B cell (primary cell): ENCODE measurements at regions not wholly inside any gene's neighbourhood (a gene's known extent, or its start where the extent isn't known, plus 50 kb on each side); places are given as distances from the start of the nearest gene placed in this dataset.

Experiments
- ATAC-seq: fragments of 200-7000 bp; cut with Tn5 transposase; one replicate; pipeline ENCODE4 v1.10.0; 2021; ENCODE audit warnings: low read depth, mild to moderate bottlenecking, moderate number of reproducible peaks, moderate library complexity
- CTCF ChIA-PET: fragments of 350-600 bp; sonication (Branson Sonifier 250); formaldehyde crosslinking; loops from one replicate; lab custom pipeline; 2021; ENCODE audit warnings: antibody characterized with exemption, inconsistent platforms; lab: Charles Lee
- POLR2A ChIA-PET: fragments of 350-600 bp; sonication (Branson Sonifier 250); formaldehyde crosslinking; loops from one replicate; lab custom pipeline; 2021; ENCODE audit warnings: antibody characterized with exemption; lab: Charles Lee
- DNase-seq: peaks from one replicate; pipeline ENCODE4 v3.0.0; 2013
- H2AFZ ChIP-seq: 2 replicates; pipeline ENCODE4 v1.6.1; 2012; ENCODE audit warnings: mild to moderate bottlenecking, low read depth, low read length; ENCODE audit not compliant: insufficient read depth, poor library complexity, severe bottlenecking
- H3K27ac ChIP-seq, 2 donors: 1 replicate in 1 of 2; 2 replicates in 1 of 2; pipeline ENCODE4 v1.5.1; 2012 to 2013; ENCODE audit warnings: low read length in 2 of 2, mild to moderate bottlenecking in 2 of 2, moderate library complexity in 1 of 2
- H3K27me3 ChIP-seq, 4 experiments: fragments of 200-600 bp in 1 of 4; sonication (generic) in 1 of 4; replicated peaks in 1 of 4; 1 replicate in 2 of 4; 2 replicates in 2 of 4; pipeline versions ENCODE4 v1.6.1 to v1.7.0; 2013 to 2016; ENCODE audit warnings: low read length in 3 of 4, mild to moderate bottlenecking in 2 of 4, mixed read lengths in 1 of 4, moderate library complexity in 1 of 4; ENCODE audit not compliant: insufficient read depth in 4 of 4, control insufficient read depth in 3 of 4; ENCODE audit errors: control extremely low read depth in 1 of 4
- H3K36me3 ChIP-seq, 2 experiments: replicated peaks in 1 of 2; 1 replicate in 1 of 2; 2 replicates in 1 of 2; pipeline versions ENCODE4 v1.6.1 to v1.7.1; 2013; ENCODE audit warnings: low read length in 1 of 2; ENCODE audit not compliant: insufficient read depth in 2 of 2, control insufficient read depth in 1 of 2; ENCODE audit errors: control extremely low read depth in 1 of 2, extremely low read depth in 1 of 2
- H3K4me1 ChIP-seq, 2 donors: fragments of 200-600 bp in 1 of 2; sonication (generic) in 1 of 2; 1 replicate in 1 of 2; 2 replicates in 1 of 2; pipeline versions ENCODE4 v1.5.1 to v1.6.1; 2013 to 2017; ENCODE audit warnings: low read length in 2 of 2; ENCODE audit not compliant: control insufficient read depth in 2 of 2, insufficient read depth in 2 of 2
- H3K4me2 ChIP-seq: replicated peaks from 2 replicates; pipeline ENCODE3; 2012; ENCODE audit warnings: mild to moderate bottlenecking, low read depth, low read length; ENCODE audit not compliant: poor library complexity, severe bottlenecking
- H3K4me3 ChIP-seq, 5 experiments: fragments of 200-600 bp in 1 of 5; sonication (generic) in 1 of 5; 1 replicate in 3 of 5; 2 replicates in 2 of 5; pipeline versions ENCODE4 v1.5.1 to v1.7.0; 2011 to 2016; ENCODE audit warnings: low read length in 4 of 5, mild to moderate bottlenecking in 4 of 5, low read depth in 2 of 5, control low read depth in 1 of 5, moderate library complexity in 1 of 5; ENCODE audit not compliant: insufficient read depth in 1 of 5; ENCODE audit errors: control extremely low read depth in 1 of 5, extremely low read depth in 1 of 5
- H3K79me2 ChIP-seq: fragments of 200-600 bp; sonication (generic); one replicate; pipeline ENCODE4 v1.6.0; 2016; ENCODE audit warnings: low read length; ENCODE audit not compliant: control insufficient read depth, insufficient read depth
- H3K9ac ChIP-seq: fragments of 200-600 bp; sonication (generic); 2 replicates; pipeline ENCODE4 v1.6.1; 2017; ENCODE audit warnings: mild to moderate bottlenecking, low read length, moderate library complexity
- H3K9me3 ChIP-seq, 3 donors: one replicate each; pipeline versions ENCODE4 v1.6.1 to v1.7.1; 2013; ENCODE audit warnings: low read length in 2 of 3; ENCODE audit not compliant: control insufficient read depth in 2 of 3, insufficient read depth in 1 of 3; ENCODE audit errors: control extremely low read depth in 1 of 3
- H4K20me1 ChIP-seq: 2 replicates; pipeline ENCODE4 v1.6.0; 2012; ENCODE audit warnings: mild to moderate bottlenecking, low read length; ENCODE audit not compliant: insufficient read depth, control insufficient read depth, poor library complexity, severe bottlenecking
- H3K27ac Mint-ChIP-seq: one replicate; pipeline ENCODE4 v1.8.0; 2021; ENCODE audit warnings: mixed read lengths
- H3K27me3 Mint-ChIP-seq: one replicate; pipeline ENCODE4 v1.8.0; 2021; ENCODE audit warnings: mixed read lengths
- H3K4me1 Mint-ChIP-seq: one replicate; pipeline ENCODE4 v1.8.0; 2021; ENCODE audit warnings: mixed read lengths
- H3K4me3 Mint-ChIP-seq: one replicate; pipeline ENCODE4 v1.8.0; 2021; ENCODE audit warnings: mixed read lengths
- H3K9me3 Mint-ChIP-seq: one replicate; pipeline ENCODE4 v1.8.0; 2022; ENCODE audit warnings: mixed read lengths; ENCODE audit not compliant: insufficient read depth
- EZH2 ChIP-seq: IDR thresholded peaks from 2 replicates; pipeline ENCODE4 v1.6.1; 2012; ENCODE audit warnings: borderline replicate concordance, low read depth, mild to moderate bottlenecking, moderate library complexity, low read length; ENCODE audit not compliant: insufficient read depth, poor library complexity, severe bottlenecking
- WGBS: methylation state at CpG from one replicate; pipeline ENCODE4 v1.1.5; 2013; ENCODE audit warnings: missing lambda C conversion rate; ENCODE audit not compliant: insufficient coverage; 5-methylcytosine and 5-hydroxymethylcytosine counted together
- intact Hi-C: fragments of 100-400 bp; cut with micrococcal nuclease; formaldehyde crosslinking; loops from one replicate; pipeline ENCODE4 v1.10.0; 2022
- TF ChIP-seq, protein P1 (sequence below): fragments of 200-600 bp; IDR thresholded peaks from one replicate; pipeline ENCODE4 v1.8.0; 2022; ENCODE audit warnings: antibody characterized with exemption, mild to moderate bottlenecking

DNA sequence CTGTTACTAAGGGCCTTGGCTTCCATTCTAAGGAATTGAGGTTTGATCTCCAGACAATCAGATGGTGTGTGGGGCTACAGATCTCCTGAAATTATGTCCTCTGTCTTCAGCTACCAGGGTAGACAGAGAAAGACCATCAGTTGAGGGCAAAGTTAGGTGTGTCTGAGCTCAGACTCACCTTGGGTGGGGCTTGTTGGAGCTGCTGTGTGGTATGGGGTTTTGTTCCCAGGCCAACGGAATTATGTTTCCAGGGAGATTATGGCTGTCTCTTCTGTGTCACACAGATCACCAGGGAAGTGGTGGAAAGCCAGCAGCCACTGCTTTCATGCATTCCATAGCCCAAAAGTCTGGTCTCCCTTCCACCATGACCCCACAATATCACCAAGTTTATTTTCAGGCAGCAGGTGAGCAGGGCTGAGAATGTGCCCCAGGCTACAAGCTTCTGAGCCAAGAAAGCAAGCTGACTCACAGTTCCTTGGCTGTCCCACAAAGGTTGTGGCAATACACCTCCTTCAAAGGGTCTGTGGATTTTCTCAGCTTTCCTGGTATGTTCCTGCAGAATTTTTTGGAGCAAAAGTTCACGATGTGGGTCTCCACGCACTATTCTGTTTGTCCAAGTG, 714.9 kb downstream of the LUZP2 start:
- DNase-seq (no peak), ATAC-seq (no peak)
- 80% methylated on average over 1 of the region's 3 CpGs for WGBS
- H3K4me2 ChIP-seq = no peak overlapping the region
- no peaks in the 10 kb centered on the region for H3K36me3 ChIP-seq
- H3K79me2 ChIP-seq = no peaks in the 10 kb centered on the region
- POLR2A ChIA-PET = no interaction called here
- CTCF ChIA-PET = no interaction called here
- no peaks in the 10 kb centered on the region for H4K20me1 ChIP-seq
- intact Hi-C loops = no loop called here
- no peak overlapping the region for H2AFZ ChIP-seq
- no peaks in the 10 kb centered on the region for H3K4me1 ChIP-seq
- H3K4me1 Mint-ChIP-seq = no peaks in the 10 kb centered on the region
- no peak overlapping the region for H3K4me3 Mint-ChIP-seq
- H3K9ac ChIP-seq = no peak overlapping the region
- H3K4me3 ChIP-seq = no peak overlapping the region
- H3K27me3 Mint-ChIP-seq = no peaks in the 10 kb centered on the region
- peaks cover 5% of the 10 kb centered on the region for H3K9me3 Mint-ChIP-seq
- H3K9me3 ChIP-seq = no peaks in the 10 kb centered on the region
- TF ChIP-seq EZH2 = no peak
- no peak overlapping the region for H3K27ac Mint-ChIP-seq
- no peaks in the 10 kb centered on the region for H3K27me3 ChIP-seq
- H3K27ac ChIP-seq = no peak overlapping the region

- DNase-seq (no peak), ATAC-seq (no peak)
- no peak for TF ChIP-seq EZH2
- TF ChIP-seq, protein P1, sequence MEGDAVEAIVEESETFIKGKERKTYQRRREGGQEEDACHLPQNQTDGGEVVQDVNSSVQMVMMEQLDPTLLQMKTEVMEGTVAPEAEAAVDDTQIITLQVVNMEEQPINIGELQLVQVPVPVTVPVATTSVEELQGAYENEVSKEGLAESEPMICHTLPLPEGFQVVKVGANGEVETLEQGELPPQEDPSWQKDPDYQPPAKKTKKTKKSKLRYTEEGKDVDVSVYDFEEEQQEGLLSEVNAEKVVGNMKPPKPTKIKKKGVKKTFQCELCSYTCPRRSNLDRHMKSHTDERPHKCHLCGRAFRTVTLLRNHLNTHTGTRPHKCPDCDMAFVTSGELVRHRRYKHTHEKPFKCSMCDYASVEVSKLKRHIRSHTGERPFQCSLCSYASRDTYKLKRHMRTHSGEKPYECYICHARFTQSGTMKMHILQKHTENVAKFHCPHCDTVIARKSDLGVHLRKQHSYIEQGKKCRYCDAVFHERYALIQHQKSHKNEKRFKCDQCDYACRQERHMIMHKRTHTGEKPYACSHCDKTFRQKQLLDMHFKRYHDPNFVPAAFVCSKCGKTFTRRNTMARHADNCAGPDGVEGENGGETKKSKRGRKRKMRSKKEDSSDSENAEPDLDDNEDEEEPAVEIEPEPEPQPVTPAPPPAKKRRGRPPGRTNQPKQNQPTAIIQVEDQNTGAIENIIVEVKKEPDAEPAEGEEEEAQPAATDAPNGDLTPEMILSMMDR = no peak
- intact Hi-C loops = no loop called here
- Mint-ChIP-seq H3K4me3 (no peak overlapping the region), H3K9me3 (no peaks in the 10 kb centered on the region), H3K4me1 (no peaks in the 10 kb centered on the region), H3K27ac (no peak overlapping the region), H3K27me3 (no peaks in the 10 kb centered on the region)
- no peak overlapping the region for H3K9ac ChIP-seq
- H4K20me1 ChIP-seq = no peaks in the 10 kb centered on the region
- H3K9me3 ChIP-seq = no peaks in the 10 kb centered on the region
- ChIA-PET POLR2A (no interaction called here), CTCF (no interaction called here)
- no peak overlapping the region for H3K27ac ChIP-seq
- H3K36me3 ChIP-seq = no peaks in the 10 kb centered on the region
- no peak overlapping the region for H2AFZ ChIP-seq
- WGBS = no CpG with 5 or more reads among the region's 2 CpGs
- no peak overlapping the region for H3K4me2 ChIP-seq
- no peaks in the 10 kb centered on the region for H3K4me1 ChIP-seq
- H3K27me3 ChIP-seq = no peaks in the 10 kb centered on the region
- H3K4me3 ChIP-seq = no peak overlapping the region
- H3K79me2 ChIP-seq = no peaks in the 10 kb centered on the region
These were observed 717.8 kb downstream of the LUZP2 start for GRCh38 chr11:25214535-25215176.
